Left ventricle myocardium inferior (tissue), 1 donor: ENCODE measurements at regions not wholly inside any gene's neighbourhood (a gene's known extent, or its start where the extent isn't known, plus 50 kb on each side); places are given as distances from the start of the nearest gene placed in this dataset.

ENCODE experiments used
- DNase-seq: peaks from one replicate; pipeline ENCODE4 v3.0.0-alpha.2; 2020
- H3K27ac ChIP-seq: fragments of 200-600 bp; replicated peaks from 2 replicates; pipeline ENCODE4 v1.8.0; 2021
- H3K27me3 ChIP-seq: fragments of 200-600 bp; 2 replicates; pipeline ENCODE4 v1.8.0; 2021; ENCODE audit warnings: low read depth
- H3K36me3 ChIP-seq: fragments of 200-600 bp; 2 replicates; pipeline ENCODE4 v1.8.0; 2021
- H3K4me1 ChIP-seq: fragments of 200-600 bp; 2 replicates; pipeline ENCODE4 v1.8.0; 2021
- H3K4me3 ChIP-seq: fragments of 200-600 bp; 2 replicates; pipeline ENCODE4 v1.8.0; 2021; ENCODE audit warnings: mild to moderate bottlenecking, moderate library complexity
- H3K9me3 ChIP-seq: fragments of 200-600 bp; replicated peaks from 2 replicates; pipeline ENCODE4 v1.8.0; 2021
- CTCF ChIP-seq: fragments of 200-600 bp; IDR thresholded peaks from 2 replicates; pipeline ENCODE4 v1.8.0; 2021; ENCODE audit warnings: antibody characterized with exemption, mild to moderate bottlenecking, borderline replicate concordance
- intact Hi-C: fragments of 100-400 bp; cut with micrococcal nuclease; formaldehyde crosslinking; loops from one replicate; pipeline ENCODE4 v1.11.0; 2022
- donor health status: DM: no; HTN: yes; CAD: no; lungs with severe emphysema.

DNA sequence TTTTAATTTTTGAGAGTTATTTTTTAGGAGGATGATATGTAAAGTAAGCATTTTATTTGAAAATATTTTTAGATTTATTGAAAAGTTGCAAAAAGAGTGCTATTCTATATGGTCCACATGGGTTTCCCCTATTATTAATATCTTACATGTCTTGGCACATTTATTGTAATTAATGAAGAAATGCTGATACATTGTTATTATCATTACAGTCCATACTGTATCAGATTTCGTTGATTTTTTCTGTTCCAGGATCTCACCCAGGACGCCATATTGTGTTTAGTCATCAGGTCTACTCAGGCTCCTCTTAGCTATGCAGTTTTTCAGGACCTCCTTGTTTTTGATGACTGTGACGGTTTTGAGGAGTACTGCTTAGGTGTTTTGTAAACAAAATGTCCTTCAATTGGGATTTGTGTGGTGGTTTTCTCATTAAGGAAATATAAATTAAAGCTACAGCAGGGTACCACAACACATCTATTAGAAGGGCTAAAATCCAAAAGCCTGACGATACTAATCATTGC lies 281.0 kb downstream of the SAMD5 start:
- no peaks in the 10 kb centered on the region for H3K27me3 ChIP-seq
- no peaks in the 10 kb centered on the region for H3K4me1 ChIP-seq
- H3K36me3 ChIP-seq = no peaks in the 10 kb centered on the region
- no peak for DNase-seq
- no peak overlapping the region for H3K4me3 ChIP-seq
- no peak for TF ChIP-seq CTCF
- intact Hi-C loops = no loop called here
- H3K27ac ChIP-seq = no peak overlapping the region
- H3K9me3 ChIP-seq = peaks cover 10% of the 10 kb centered on the region

DNA sequence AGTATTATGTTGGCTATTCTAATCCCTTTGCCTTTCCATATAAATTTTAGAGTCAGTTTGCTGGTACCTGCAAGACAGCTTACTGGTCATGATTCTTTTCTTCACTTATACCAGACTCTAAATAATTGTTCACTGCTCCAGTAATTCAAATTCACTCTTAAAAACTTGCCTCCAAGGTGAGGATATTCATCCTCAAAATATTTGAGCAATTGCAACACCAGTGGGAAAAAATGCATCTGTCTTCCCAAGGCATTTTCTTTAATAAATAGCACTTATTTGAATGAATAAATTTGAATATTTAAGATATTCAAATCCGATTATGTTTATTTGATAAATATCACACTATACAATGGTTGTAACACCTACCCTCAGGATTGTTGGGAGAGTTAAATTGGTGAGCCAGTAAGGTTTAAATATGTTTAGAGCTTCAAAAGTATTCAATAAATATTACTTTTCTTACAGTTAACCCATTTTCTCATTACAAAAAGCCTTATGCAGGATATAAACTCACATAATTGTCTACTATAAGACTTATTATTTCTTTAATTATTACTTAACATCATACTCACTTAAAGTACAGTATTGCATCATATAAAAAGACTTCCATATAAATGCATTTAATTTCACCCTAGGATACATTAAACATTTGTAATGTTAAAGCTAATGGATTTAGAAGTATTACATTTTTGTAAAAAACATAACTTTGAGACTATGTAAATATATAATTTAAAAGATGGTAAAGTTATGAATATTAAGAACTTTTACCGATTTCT lies 285.6 kb downstream of the SAMD5 start:
- H3K36me3 ChIP-seq = no peaks in the 10 kb centered on the region
- H3K4me1 ChIP-seq = no peaks in the 10 kb centered on the region
- H3K27me3 ChIP-seq = no peaks in the 10 kb centered on the region
- no peak for DNase-seq
- H3K27ac ChIP-seq = no peak overlapping the region
- no peak overlapping the region for H3K4me3 ChIP-seq
- intact Hi-C loops = no loop called here
- no peak for TF ChIP-seq CTCF
- peaks cover 10% of the 10 kb centered on the region for H3K9me3 ChIP-seq

GRCh38 chr6:147802459-147802858 lies 294.0 kb downstream of the SAMD5 start:
- no peak for TF ChIP-seq CTCF
- no peak overlapping the region for H3K27ac ChIP-seq
- H3K9me3 ChIP-seq = peaks cover 22% of the 10 kb centered on the region
- DNase-seq = no peak
- H3K27me3 ChIP-seq = no peaks in the 10 kb centered on the region
- no peak overlapping the region for H3K4me3 ChIP-seq
- no peaks in the 10 kb centered on the region for H3K36me3 ChIP-seq
- H3K4me1 ChIP-seq = no peaks in the 10 kb centered on the region
- intact Hi-C loops = no loop called here

DNA sequence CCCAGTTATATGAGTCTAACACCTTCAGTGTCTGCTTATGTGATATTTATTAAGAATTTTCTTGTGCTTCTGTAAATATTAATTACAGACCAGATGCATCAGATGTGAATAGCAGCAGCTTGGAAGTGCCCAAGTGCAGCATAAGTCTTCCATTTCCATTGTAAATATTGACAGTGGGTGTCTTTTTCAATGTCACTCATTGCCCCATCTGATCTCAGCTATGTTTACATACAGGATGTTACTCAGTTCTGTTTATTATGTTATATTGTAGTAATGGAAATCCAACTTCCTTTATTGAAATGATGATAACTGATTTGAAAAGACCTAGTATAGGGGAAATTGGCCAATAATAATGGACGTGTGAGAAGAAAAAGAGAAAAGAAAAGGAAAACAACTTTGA lies 296.7 kb downstream of the SAMD5 start:
- H3K27me3 ChIP-seq = no peaks in the 10 kb centered on the region
- H3K4me3 ChIP-seq = no peak overlapping the region
- peaks cover 28% of the 10 kb centered on the region for H3K9me3 ChIP-seq
- no peak for DNase-seq
- H3K27ac ChIP-seq = no peak overlapping the region
- H3K4me1 ChIP-seq = no peaks in the 10 kb centered on the region
- intact Hi-C loops = no loop called here
- no peaks in the 10 kb centered on the region for H3K36me3 ChIP-seq
- no peak for TF ChIP-seq CTCF

DNA sequence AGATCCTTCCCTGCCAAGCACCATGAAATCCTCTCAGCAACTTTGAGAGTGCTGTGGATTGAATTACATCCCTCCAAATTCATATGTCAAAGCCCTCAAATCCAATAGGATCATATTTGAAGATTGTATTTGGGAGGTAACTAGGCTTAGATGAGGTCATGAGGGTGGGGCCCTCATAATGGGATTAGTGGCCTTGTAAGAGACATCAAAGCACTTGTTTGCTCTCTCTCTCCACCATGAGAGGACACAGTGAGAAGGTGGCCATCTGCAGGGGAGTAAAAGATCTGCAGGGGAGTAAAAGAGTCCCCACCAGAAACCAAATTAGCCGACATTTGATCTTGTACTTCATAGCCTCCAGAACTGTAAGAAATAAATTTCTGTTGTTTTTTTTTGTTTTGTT lies 298.2 kb downstream of the SAMD5 start:
- Histone ChIP-seq H3K9me3 (peaks cover 28% of the 10 kb centered on the region), H3K27ac (no peak overlapping the region), H3K4me1 (no peaks in the 10 kb centered on the region), H3K36me3 (no peaks in the 10 kb centered on the region), H3K4me3 (no peak overlapping the region), H3K27me3 (no peaks in the 10 kb centered on the region)
- intact Hi-C loops = no loop called here
- TF ChIP-seq CTCF = no peak
- no peak for DNase-seq
